OCI-LY1 (cell line): ENCODE measurements at regions not wholly inside any gene's neighbourhood (a gene's known extent, or its start where the extent isn't known, plus 50 kb on each side); places are given as distances from the start of the nearest gene placed in this dataset.

Source experiments
- CTCF ChIP-seq: fragments of 200-600 bp; sonication (generic), shearing (Covaris generic); IDR thresholded peaks from 2 replicates; pipeline ENCODE4 v1.5.1; 2017; ENCODE audit warnings: mild to moderate bottlenecking, antibody characterized with exemption, low read length, moderate library complexity, mixed read lengths
- EZH2 ChIP-seq: fragments of 200-600 bp; sonication (generic), shearing (Covaris generic); IDR thresholded peaks from 2 replicates; pipeline ENCODE4 v1.8.0; 2017; ENCODE audit warnings: borderline replicate concordance, mixed run types, mild to moderate bottlenecking, antibody characterized with exemption, low read length, moderate library complexity, mixed read lengths

- TF ChIP-seq EZH2 (no peak), CTCF (no peak)
Observed at GRCh38 chr21:26708223-26708800, 135.2 kb upstream of the CYYR1 start.
